ENCODE measurements at regions not wholly inside any gene's neighbourhood (a gene's known extent, or its start where the extent isn't known, plus 50 kb on each side); places are given as distances from the start of the nearest gene placed in this dataset.

- TF ChIP-seq CTCF (IDR thresholded peaks at IDR 0.05; ENCODE audit: control extremely low read depth in 1 of 3, insufficient read depth in 1 of 3, low read depth in 1 of 3, low read length in 3 of 3) (no peak), CREB1 (IDR thresholded peaks at IDR 0.05) (no peak), KDM5A (IDR thresholded peaks at IDR 0.05; ENCODE audit: low read length) (no peak)
These were observed 495.5 kb upstream of the MYT1L start (continued) for GRCh38 chr2:2826621-2827020.

Measured in H1 (cell line).